ENCODE measurements at regions not wholly inside any gene's neighbourhood (a gene's known extent, or its start where the extent isn't known, plus 50 kb on each side); places are given as distances from the start of the nearest gene placed in this dataset.

DNA sequence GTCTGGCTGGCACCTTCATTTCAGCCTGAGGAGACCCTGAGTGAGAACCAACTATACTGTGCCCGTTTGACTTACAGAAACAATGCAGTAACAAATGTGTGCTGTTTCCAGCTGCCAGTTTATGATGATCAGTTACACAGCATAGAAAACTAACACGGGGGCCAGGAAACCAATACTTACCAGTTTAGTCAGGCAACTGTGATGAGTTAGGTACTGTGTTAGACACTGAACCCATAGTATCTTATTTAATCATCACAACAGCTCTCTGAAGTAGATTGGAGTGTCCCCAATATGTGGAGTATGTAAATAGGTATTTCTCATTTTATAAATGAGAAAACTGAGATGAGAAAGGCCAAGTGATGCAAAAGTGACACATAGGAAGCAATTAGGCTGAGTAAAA, 620.9 kb upstream of the KLF12 start:
- DNase-seq (ENCODE audit: low read depth) = no peak
- TF ChIP-seq, protein P1, sequence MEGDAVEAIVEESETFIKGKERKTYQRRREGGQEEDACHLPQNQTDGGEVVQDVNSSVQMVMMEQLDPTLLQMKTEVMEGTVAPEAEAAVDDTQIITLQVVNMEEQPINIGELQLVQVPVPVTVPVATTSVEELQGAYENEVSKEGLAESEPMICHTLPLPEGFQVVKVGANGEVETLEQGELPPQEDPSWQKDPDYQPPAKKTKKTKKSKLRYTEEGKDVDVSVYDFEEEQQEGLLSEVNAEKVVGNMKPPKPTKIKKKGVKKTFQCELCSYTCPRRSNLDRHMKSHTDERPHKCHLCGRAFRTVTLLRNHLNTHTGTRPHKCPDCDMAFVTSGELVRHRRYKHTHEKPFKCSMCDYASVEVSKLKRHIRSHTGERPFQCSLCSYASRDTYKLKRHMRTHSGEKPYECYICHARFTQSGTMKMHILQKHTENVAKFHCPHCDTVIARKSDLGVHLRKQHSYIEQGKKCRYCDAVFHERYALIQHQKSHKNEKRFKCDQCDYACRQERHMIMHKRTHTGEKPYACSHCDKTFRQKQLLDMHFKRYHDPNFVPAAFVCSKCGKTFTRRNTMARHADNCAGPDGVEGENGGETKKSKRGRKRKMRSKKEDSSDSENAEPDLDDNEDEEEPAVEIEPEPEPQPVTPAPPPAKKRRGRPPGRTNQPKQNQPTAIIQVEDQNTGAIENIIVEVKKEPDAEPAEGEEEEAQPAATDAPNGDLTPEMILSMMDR (IDR thresholded peaks at IDR 0.05; ENCODE audit: insufficient read depth, low read length) = no peak
- H3K4me3 ChIP-seq (ENCODE audit: low read depth, low read length) = no peak overlapping the region

DNA sequence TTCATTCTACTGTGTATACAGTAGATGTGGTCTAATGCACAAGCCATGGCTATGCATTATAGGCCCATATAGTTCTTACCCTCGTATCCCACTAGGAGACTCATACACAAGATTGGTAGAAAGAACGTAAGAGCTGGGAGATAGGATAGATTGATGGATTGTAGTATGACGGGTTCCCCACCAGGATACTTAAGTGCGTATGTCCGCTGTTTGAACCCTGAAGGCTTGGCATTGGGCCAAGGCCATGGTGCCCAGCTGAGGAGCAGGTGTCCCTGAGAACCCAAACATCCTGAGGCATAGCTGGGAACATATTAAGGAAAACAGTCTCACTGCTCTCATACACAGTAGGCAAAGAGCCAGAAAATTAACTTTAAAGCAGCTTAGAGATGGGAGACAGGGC, 617.5 kb upstream of the KLF12 start:
- no peak overlapping the region for H3K4me3 ChIP-seq (ENCODE audit: low read depth, low read length)
- DNase-seq (ENCODE audit: low read depth) = no peak
- TF ChIP-seq, protein P1 (IDR thresholded peaks at IDR 0.05; ENCODE audit: insufficient read depth, low read length) = no peak

- H3K4me3 ChIP-seq (ENCODE audit: low read depth, low read length) = no peak overlapping the region
- no peak for DNase-seq (ENCODE audit: low read depth)
- TF ChIP-seq, protein P1 (IDR thresholded peaks at IDR 0.05; ENCODE audit: insufficient read depth, low read length) = no peak
Observed at GRCh38 chr13:74747186-74747955, 613.2 kb upstream of the KLF12 start.

DNA sequence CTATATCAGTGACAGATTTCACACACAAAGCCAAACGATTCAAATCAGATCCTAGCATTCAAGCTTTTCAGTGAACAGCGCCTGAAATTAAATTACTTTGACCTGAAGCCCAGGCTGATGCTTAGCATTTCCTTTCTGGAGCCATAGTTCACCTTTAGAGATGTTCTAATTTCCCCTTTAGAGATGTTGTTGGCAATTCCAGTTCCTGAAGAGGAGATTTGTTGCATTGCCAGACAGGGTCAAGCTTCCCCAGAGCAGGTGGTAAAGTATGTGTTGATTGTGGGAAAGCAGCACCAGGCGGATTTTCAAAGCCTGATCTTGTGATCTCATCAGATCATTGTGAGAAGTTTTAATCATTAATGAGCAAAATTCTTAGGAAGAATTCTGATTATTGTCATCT, 609.8 kb upstream of the KLF12 start:
- no peak overlapping the region for H3K4me3 ChIP-seq (ENCODE audit: low read depth, low read length)
- TF ChIP-seq, protein P1 (IDR thresholded peaks at IDR 0.05; ENCODE audit: insufficient read depth, low read length) = no peak
- DNase-seq (ENCODE audit: low read depth) = no peak

- TF ChIP-seq, protein P1 (IDR thresholded peaks at IDR 0.05; ENCODE audit: insufficient read depth, low read length) = no peak
- no peak overlapping the region for H3K4me3 ChIP-seq (ENCODE audit: low read depth, low read length)
- no peak for DNase-seq (ENCODE audit: low read depth)
Observed at GRCh38 chr13:74741732-74742131, 607.5 kb upstream of the KLF12 start.

- no peak overlapping the region for H3K4me3 ChIP-seq (ENCODE audit: low read depth, low read length)
- TF ChIP-seq, protein P1 (IDR thresholded peaks at IDR 0.05; ENCODE audit: insufficient read depth, low read length) = no peak
- peak; percentile 2 for DNase-seq (ENCODE audit: low read depth)
Observed at GRCh38 chr13:74732736-74733385, 598.7 kb upstream of the KLF12 start.
